HFF-Myc (cell line): ENCODE measurements at regions not wholly inside any gene's neighbourhood (a gene's known extent, or its start where the extent isn't known, plus 50 kb on each side); places are given as distances from the start of the nearest gene placed in this dataset.
"Not testable (repeated sequence)": the region's sequence is repeated elsewhere in the genome, so short reads cannot be mapped to it uniquely, and the experiment has no call there.

Source experiments
- DNase-seq: peaks from one replicate; pipeline ENCODE4 v3.0.0-alpha.2; 2011; ENCODE audit warnings: low read depth; ENCODE audit errors: extremely low read depth
- H3K4me3 ChIP-seq: replicated peaks from 2 replicates; pipeline ENCODE4 v1.5.1; 2011; ENCODE audit warnings: low read depth, mild to moderate bottlenecking, control low read depth, low read length
- TF ChIP-seq, protein P1 (sequence below): IDR thresholded peaks from 2 replicates; pipeline ENCODE4 v1.5.1; 2012; ENCODE audit warnings: mild to moderate bottlenecking, low read depth, low read length, control low read depth; ENCODE audit errors: missing control alignments

DNA sequence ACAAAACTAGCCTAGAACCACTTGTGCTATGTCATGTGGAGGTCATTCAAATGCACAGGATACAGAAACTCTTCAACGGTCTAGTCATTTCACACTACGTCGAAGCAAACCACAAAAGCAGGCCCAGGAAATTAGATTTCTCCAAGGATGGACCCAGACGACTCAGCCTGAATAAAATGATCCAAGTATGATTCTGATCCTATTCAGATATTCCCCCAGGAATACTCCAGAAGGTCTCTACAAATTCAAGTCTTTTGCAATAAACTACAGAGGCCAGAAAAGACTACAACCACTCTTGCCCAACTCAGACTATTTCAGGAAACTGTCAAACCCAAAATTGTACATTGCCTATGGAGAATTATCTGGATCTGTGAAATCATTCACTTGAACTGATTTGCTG lies 422.5 kb downstream of the METTL4 start:
- no peak overlapping the region for H3K4me3 ChIP-seq
- TF ChIP-seq, protein P1, sequence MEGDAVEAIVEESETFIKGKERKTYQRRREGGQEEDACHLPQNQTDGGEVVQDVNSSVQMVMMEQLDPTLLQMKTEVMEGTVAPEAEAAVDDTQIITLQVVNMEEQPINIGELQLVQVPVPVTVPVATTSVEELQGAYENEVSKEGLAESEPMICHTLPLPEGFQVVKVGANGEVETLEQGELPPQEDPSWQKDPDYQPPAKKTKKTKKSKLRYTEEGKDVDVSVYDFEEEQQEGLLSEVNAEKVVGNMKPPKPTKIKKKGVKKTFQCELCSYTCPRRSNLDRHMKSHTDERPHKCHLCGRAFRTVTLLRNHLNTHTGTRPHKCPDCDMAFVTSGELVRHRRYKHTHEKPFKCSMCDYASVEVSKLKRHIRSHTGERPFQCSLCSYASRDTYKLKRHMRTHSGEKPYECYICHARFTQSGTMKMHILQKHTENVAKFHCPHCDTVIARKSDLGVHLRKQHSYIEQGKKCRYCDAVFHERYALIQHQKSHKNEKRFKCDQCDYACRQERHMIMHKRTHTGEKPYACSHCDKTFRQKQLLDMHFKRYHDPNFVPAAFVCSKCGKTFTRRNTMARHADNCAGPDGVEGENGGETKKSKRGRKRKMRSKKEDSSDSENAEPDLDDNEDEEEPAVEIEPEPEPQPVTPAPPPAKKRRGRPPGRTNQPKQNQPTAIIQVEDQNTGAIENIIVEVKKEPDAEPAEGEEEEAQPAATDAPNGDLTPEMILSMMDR, result no peak
- no peak for DNase-seq

DNA sequence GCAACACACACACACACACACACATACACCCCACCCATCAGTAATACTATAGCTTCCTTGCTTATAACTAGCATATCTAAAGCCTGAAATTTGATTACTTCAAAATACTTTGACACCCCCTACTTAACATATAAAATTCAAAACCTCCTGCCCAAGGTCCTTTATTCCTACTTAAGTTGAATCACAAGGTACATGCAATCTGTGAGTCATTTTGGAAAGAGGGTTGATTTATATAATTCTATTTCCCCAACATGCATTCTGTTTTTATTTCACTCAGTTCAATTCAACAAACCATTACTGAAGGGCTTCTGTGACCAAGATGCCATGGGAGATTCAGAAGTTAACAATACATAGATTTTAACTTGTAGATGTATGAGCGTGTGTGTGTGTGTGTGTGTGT lies 420.7 kb downstream of the METTL4 start:
- DNase-seq, result no peak
- TF ChIP-seq, protein P1, result no peak
- H3K4me3 ChIP-seq, result no peak overlapping the region

DNA sequence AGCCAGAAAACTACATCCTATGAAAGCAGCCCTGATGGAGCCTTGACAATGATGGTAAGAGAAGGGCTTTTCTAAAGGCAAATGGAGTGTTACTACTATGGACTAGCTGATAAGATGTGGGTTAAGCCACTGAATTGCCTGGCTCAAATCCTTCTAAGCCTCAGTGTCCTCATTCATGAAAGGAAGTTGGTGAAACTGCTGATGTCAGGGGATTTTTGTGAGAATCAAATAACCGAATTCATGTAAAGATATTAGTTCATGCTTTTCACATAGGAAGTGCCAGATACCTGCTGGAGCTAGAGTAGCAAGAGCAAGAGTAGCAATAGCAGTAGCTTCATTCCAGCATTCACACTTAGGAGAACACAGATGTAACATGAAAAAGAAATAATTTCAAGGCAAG lies 417.0 kb downstream of the METTL4 start:
- H3K4me3 ChIP-seq, result no peak overlapping the region
- no peak for DNase-seq
- TF ChIP-seq, protein P1, result no peak

DNA sequence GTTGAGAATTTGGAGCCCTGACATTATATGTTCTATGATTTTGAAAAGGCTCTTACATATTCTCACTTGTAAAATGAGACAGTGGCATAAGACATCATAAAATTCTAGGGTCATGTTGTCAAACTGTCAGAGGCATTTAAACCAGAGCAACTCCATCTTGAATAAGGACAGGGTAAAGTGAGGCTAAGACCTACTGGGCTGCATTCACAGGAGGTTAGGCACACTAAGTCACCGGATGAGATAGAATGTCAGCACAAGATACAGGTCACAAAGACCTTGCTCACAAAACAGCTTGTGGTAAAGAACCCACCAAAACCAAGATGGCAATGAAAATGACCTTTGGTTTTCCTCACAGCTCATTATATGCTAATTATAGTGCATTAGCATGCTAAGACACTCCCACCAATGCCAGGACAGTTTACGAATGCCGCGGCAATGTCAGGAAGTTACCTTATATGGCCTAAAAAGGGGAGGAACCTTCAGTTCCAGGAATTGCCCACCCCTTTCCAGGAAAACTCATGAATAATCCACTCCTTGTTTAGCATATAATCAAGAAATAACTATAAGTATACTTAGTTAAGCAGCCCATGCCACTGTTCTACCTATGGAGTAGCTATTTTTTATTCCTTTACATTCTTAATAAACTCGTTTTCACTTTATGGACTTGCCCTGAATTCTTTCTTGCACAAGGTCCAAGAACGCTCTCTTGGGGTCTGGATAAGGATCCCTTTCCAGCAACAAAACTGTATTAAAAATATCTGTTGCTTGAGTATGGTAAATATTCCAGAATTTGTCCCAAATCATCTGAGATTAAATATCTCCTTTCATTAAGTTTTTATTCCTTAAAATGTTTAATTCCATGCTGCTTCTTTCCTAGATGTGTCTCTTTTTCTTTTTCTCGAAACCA lies 406.4 kb downstream of the METTL4 start:
- TF ChIP-seq, protein P1, result no peak
- DNase-seq, result no peak
- H3K4me3 ChIP-seq, result no peak overlapping the region

DNA sequence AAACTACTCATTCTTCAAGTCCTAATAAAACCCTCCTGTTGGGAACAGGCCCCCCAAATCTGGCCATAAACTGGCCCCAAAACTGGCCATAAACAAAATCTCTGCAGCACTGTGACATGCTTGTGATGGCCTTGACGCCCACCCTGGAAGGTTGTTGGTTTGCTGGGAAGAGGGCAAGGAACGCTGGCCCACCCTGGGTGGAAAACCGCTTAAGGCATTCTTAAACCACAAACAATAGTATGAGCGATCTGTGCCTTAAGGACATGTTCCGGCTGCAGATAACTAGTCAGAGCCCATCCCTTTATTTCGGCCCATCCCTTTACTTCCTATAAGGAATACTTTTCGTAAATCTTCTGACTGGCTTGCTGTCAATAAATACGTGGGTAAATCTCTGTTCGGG lies 404.4 kb downstream of the METTL4 start:
- not testable (repeated sequence) for DNase-seq, H3K4me3 ChIP-seq

GRCh38 chr18:2168022-2168421 lies 403.3 kb downstream of the METTL4 start:
- no peak overlapping the region for H3K4me3 ChIP-seq
- no peak for DNase-seq
- TF ChIP-seq, protein P1, result no peak

GRCh38 chr18:2169656-2170055 lies 401.6 kb downstream of the METTL4 start:
- no peak overlapping the region for H3K4me3 ChIP-seq
- TF ChIP-seq, protein P1, result no peak
- DNase-seq, result no peak
